WTC11 (cell line): ENCODE measurements at regions not wholly inside any gene's neighbourhood (a gene's known extent, or its start where the extent isn't known, plus 50 kb on each side); places are given as distances from the start of the nearest gene placed in this dataset.

Experiments used
- ATAC-seq: fragments of 200-7000 bp; cut with Tn5 transposase; 2 replicates; pipeline ENCODE4 v1.10.0; 2021; ENCODE audit warnings: mild to moderate bottlenecking, moderate library complexity
- CTCF ChIA-PET: fragments of 300-600 bp; sonication (Branson Sonifier 250); formaldehyde crosslinking; loops from one replicate; lab custom pipeline; 2021; ENCODE audit warnings: antibody characterized with exemption; lab: Charles Lee
- POLR2A ChIA-PET: fragments of 350-600 bp; sonication (Branson Sonifier 250); formaldehyde crosslinking; loops from one replicate; lab custom pipeline; 2021; ENCODE audit warnings: antibody characterized with exemption; lab: Charles Lee
- DNase-seq: peaks from one replicate; pipeline ENCODE4 v3.0.0; 2021; ENCODE audit warnings: low spot score
- H3K27ac Mint-ChIP-seq: 2 replicates; pipeline ENCODE4 v1.8.0; 2021; ENCODE audit warnings: mixed read lengths
- H3K27me3 Mint-ChIP-seq: 2 replicates; pipeline ENCODE4 v1.8.0; 2021; ENCODE audit warnings: low read depth, mild to moderate bottlenecking, moderate library complexity, mixed read lengths
- H3K36me3 Mint-ChIP-seq: 2 replicates; pipeline ENCODE4 v1.8.0; 2021; ENCODE audit warnings: mixed read lengths
- H3K4me1 Mint-ChIP-seq: 2 replicates; pipeline ENCODE4 v1.8.0; 2022; ENCODE audit warnings: mixed read lengths
- H3K4me3 Mint-ChIP-seq: 2 replicates; pipeline ENCODE4 v1.8.0; 2021; ENCODE audit warnings: mild to moderate bottlenecking, moderate library complexity, mixed read lengths
- H3K9me3 Mint-ChIP-seq: 2 replicates; pipeline ENCODE4 v1.8.0; 2021; ENCODE audit warnings: mixed read lengths
- ARID4B ChIP-seq: sonication (generic); formaldehyde crosslinking; IDR thresholded peaks from 2 replicates; pipeline ENCODE4 v1.8.0; 2023; ENCODE audit warnings: missing genetic modification reagents, mild to moderate bottlenecking, borderline replicate concordance
- CBFB ChIP-seq: sonication (generic); formaldehyde crosslinking; IDR thresholded peaks from 2 replicates; pipeline ENCODE4 v1.8.1; 2022; ENCODE audit warnings: mild to moderate bottlenecking, low read depth, missing genetic modification reagents
- CDX4 ChIP-seq: fragments of 250-450 bp; sonication (Bioruptor Pico); IDR thresholded peaks from 2 replicates; pipeline ENCODE4 v1.9.0; 2021; ENCODE audit warnings: moderate library complexity, mild to moderate bottlenecking, inconsistent platforms, borderline replicate concordance
- CREM ChIP-seq: sonication (generic); formaldehyde crosslinking; IDR thresholded peaks from 2 replicates; pipeline ENCODE4 v1.8.1; 2022; ENCODE audit warnings: mild to moderate bottlenecking, missing genetic modification reagents, moderate library complexity
- ESRRA ChIP-seq: sonication (generic); formaldehyde crosslinking; IDR thresholded peaks from 2 replicates; pipeline ENCODE4 v1.8.1; 2022; ENCODE audit warnings: mild to moderate bottlenecking, missing genetic modification reagents, borderline replicate concordance
- IRF2 ChIP-seq: sonication (generic); formaldehyde crosslinking; IDR thresholded peaks from 2 replicates; pipeline ENCODE4 v1.8.0; 2022; ENCODE audit warnings: low read depth, missing genetic modification reagents, borderline replicate concordance
- JUN ChIP-seq: sonication (generic); formaldehyde crosslinking; IDR thresholded peaks from 2 replicates; pipeline ENCODE4 v1.8.0; 2023; ENCODE audit warnings: mild to moderate bottlenecking, missing genetic modification reagents
- MXD4 ChIP-seq: fragments of 250-450 bp; sonication (Bioruptor Pico); IDR thresholded peaks from 2 replicates; pipeline ENCODE4 v1.8.0; 2021; ENCODE audit warnings: mild to moderate bottlenecking, moderate library complexity, borderline replicate concordance
- MYBL2 ChIP-seq: sonication (generic); formaldehyde crosslinking; IDR thresholded peaks from 2 replicates; pipeline ENCODE4 v1.8.1; 2023; ENCODE audit warnings: mild to moderate bottlenecking, moderate library complexity, missing genetic modification reagents
- NFE2L1 ChIP-seq: sonication (generic); formaldehyde crosslinking; IDR thresholded peaks from 2 replicates; pipeline ENCODE4 v1.8.1; 2023; ENCODE audit warnings: missing genetic modification reagents
- NR2C2 ChIP-seq: sonication (generic); formaldehyde crosslinking; IDR thresholded peaks from 2 replicates; pipeline ENCODE4 v1.8.0; 2022; ENCODE audit warnings: mild to moderate bottlenecking, missing genetic modification reagents
- SMAD3 ChIP-seq: sonication (generic); formaldehyde crosslinking; IDR thresholded peaks from 2 replicates; pipeline ENCODE4 v1.8.0; 2022; ENCODE audit warnings: missing genetic modification reagents, mild to moderate bottlenecking, borderline replicate concordance
- SMAD4 ChIP-seq: sonication (generic); formaldehyde crosslinking; IDR thresholded peaks from 2 replicates; pipeline ENCODE4 v1.8.0; 2022; ENCODE audit warnings: mild to moderate bottlenecking, missing genetic modification reagents
- STAT6 ChIP-seq: sonication (generic); formaldehyde crosslinking; conservative IDR thresholded peaks from 2 replicates; pipeline ENCODE4 v1.8.1; 2023; ENCODE audit warnings: mild to moderate bottlenecking, low read depth, missing genetic modification reagents, moderate library complexity
- TEAD4 ChIP-seq: sonication (generic); formaldehyde crosslinking; IDR thresholded peaks from 2 replicates; pipeline ENCODE4 v1.8.0; 2022; ENCODE audit warnings: mild to moderate bottlenecking, missing genetic modification reagents
- ZNF396 ChIP-seq: fragments of 250-450 bp; sonication (Bioruptor Pico); IDR thresholded peaks from 2 replicates; pipeline ENCODE4 v1.8.0; 2021; ENCODE audit warnings: mild to moderate bottlenecking, moderate library complexity, borderline replicate concordance
- TF ChIP-seq, protein P1 (sequence below): sonication (generic); formaldehyde crosslinking; IDR thresholded peaks from 2 replicates; pipeline ENCODE4 v1.8.1; 2023; ENCODE audit warnings: mild to moderate bottlenecking, missing genetic modification reagents, borderline replicate concordance
- TF ChIP-seq, protein P2 (sequence below): fragments of 200-600 bp; IDR thresholded peaks from 2 replicates; pipeline ENCODE4 v1.8.0; 2022; ENCODE audit warnings: antibody characterized with exemption
- TF ChIP-seq, protein P3 (sequence below): fragments of 250-450 bp; sonication (Bioruptor Pico); IDR thresholded peaks from 2 replicates; pipeline ENCODE4 v1.9.0; 2021; ENCODE audit warnings: mild to moderate bottlenecking

DNA sequence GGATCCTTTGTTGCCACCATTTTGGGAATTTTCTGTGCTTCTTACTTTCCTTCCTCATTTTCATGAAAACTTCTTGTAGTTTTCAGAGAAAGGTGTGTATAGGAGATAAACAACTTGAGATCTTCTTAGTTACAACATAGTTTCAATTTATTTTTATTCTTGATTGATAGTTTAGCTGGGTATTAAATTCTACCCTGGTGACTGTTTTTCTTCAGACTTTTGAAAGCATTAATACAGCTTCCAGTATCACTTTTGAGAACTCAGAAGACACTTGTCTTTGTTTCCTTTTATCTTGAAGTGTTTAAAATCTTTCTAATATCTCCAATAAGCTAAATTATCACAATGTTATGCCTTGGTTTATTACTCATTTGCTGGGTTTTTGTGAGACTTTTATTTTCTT is 167.5 kb upstream of the DPP10 start:
- ChIA-PET CTCF (no interaction called here), POLR2A (no interaction called here)
- Mint-ChIP-seq H3K4me3 (no peak overlapping the region), H3K36me3 (peaks cover 43% of the 10 kb centered on the region), H3K27me3 (no peaks in the 10 kb centered on the region; the same call in 1 of the 2 replicates), H3K9me3 (peaks cover 80% of the 10 kb centered on the region), H3K4me1 (no peaks in the 10 kb centered on the region), H3K27ac (no peak overlapping the region)
- no peak for ATAC-seq
- DNase-seq, result no peak
- TF ChIP-seq SMAD4 (CRISPR knock-in tag) (no peak), NFE2L1 (CRISPR knock-in tag) (no peak), CREM (CRISPR knock-in tag) (no peak), SMAD3 (CRISPR knock-in tag) (no peak), ARID4B (CRISPR knock-in tag) (no peak), STAT6 (CRISPR knock-in tag) (no peak), ZNF396 (CRISPR knock-in tag) (no peak), IRF2 (no peak), NR2C2 (CRISPR knock-in tag) (no peak), MYBL2 (no peak), MXD4 (no peak), CDX4 (CRISPR knock-in tag) (no peak), TEAD4 (CRISPR knock-in tag) (no peak), JUN (CRISPR knock-in tag) (no peak), ESRRA (CRISPR knock-in tag) (no peak), CBFB (CRISPR knock-in tag) (no peak)
- TF ChIP-seq, protein P1, sequence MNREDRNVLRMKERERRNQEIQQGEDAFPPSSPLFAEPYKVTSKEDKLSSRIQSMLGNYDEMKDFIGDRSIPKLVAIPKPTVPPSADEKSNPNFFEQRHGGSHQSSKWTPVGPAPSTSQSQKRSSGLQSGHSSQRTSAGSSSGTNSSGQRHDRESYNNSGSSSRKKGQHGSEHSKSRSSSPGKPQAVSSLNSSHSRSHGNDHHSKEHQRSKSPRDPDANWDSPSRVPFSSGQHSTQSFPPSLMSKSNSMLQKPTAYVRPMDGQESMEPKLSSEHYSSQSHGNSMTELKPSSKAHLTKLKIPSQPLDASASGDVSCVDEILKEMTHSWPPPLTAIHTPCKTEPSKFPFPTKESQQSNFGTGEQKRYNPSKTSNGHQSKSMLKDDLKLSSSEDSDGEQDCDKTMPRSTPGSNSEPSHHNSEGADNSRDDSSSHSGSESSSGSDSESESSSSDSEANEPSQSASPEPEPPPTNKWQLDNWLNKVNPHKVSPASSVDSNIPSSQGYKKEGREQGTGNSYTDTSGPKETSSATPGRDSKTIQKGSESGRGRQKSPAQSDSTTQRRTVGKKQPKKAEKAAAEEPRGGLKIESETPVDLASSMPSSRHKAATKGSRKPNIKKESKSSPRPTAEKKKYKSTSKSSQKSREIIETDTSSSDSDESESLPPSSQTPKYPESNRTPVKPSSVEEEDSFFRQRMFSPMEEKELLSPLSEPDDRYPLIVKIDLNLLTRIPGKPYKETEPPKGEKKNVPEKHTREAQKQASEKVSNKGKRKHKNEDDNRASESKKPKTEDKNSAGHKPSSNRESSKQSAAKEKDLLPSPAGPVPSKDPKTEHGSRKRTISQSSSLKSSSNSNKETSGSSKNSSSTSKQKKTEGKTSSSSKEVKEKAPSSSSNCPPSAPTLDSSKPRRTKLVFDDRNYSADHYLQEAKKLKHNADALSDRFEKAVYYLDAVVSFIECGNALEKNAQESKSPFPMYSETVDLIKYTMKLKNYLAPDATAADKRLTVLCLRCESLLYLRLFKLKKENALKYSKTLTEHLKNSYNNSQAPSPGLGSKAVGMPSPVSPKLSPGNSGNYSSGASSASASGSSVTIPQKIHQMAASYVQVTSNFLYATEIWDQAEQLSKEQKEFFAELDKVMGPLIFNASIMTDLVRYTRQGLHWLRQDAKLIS, result no peak
- TF ChIP-seq, protein P2, sequence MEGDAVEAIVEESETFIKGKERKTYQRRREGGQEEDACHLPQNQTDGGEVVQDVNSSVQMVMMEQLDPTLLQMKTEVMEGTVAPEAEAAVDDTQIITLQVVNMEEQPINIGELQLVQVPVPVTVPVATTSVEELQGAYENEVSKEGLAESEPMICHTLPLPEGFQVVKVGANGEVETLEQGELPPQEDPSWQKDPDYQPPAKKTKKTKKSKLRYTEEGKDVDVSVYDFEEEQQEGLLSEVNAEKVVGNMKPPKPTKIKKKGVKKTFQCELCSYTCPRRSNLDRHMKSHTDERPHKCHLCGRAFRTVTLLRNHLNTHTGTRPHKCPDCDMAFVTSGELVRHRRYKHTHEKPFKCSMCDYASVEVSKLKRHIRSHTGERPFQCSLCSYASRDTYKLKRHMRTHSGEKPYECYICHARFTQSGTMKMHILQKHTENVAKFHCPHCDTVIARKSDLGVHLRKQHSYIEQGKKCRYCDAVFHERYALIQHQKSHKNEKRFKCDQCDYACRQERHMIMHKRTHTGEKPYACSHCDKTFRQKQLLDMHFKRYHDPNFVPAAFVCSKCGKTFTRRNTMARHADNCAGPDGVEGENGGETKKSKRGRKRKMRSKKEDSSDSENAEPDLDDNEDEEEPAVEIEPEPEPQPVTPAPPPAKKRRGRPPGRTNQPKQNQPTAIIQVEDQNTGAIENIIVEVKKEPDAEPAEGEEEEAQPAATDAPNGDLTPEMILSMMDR, result no peak
- TF ChIP-seq, protein P3, sequence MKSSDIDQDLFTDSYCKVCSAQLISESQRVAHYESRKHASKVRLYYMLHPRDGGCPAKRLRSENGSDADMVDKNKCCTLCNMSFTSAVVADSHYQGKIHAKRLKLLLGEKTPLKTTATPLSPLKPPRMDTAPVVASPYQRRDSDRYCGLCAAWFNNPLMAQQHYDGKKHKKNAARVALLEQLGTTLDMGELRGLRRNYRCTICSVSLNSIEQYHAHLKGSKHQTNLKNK (CRISPR knock-in tag), result no peak
